ENCODE measurements at regions not wholly inside any gene's neighbourhood (a gene's known extent, or its start where the extent isn't known, plus 50 kb on each side); places are given as distances from the start of the nearest gene placed in this dataset.

- TF ChIP-seq CTCF (IDR thresholded peaks at IDR 0.05; ENCODE audit: insufficient read depth, low read depth, low read length, missing control alignments): no peak
- no peak for DNase-seq (ENCODE audit: low read depth)
- no peak overlapping the region for H3K4me3 ChIP-seq (ENCODE audit: low read depth, low read length)
Observed at GRCh38 chr6:108785653-108786052, 62.6 kb upstream of the ARMC2 start.

- H3K4me3 ChIP-seq (ENCODE audit: low read depth, low read length): no peak overlapping the region
- DNase-seq (ENCODE audit: low read depth): no peak
- no peak for TF ChIP-seq CTCF (IDR thresholded peaks at IDR 0.05; ENCODE audit: insufficient read depth, low read depth, low read length, missing control alignments)
Observed at GRCh38 chr6:108788416-108788815, 59.8 kb upstream of the ARMC2 start.

GRCh38 chr6:108789475-108789874 is 58.7 kb upstream of the ARMC2 start:
- DNase-seq (ENCODE audit: low read depth): no peak
- no peak for TF ChIP-seq CTCF (IDR thresholded peaks at IDR 0.05; ENCODE audit: insufficient read depth, low read depth, low read length, missing control alignments)
- H3K4me3 ChIP-seq (ENCODE audit: low read depth, low read length): no peak overlapping the region

- DNase-seq (ENCODE audit: low read depth): no peak
Observed at GRCh38 chr6:108791700-108792099, 56.5 kb upstream of the ARMC2 start.

GRCh38 chr6:108793516-108794251 is 54.5 kb upstream of the ARMC2 start:
- no peak for TF ChIP-seq CTCF (IDR thresholded peaks at IDR 0.05; ENCODE audit: insufficient read depth, low read depth, low read length, missing control alignments)
- H3K4me3 ChIP-seq (ENCODE audit: low read depth, low read length): no peak overlapping the region
- no peak for DNase-seq (ENCODE audit: low read depth)

More at GRCh38 chr6:108791700-108792099, 56.5 kb upstream of the ARMC2 start:
- H3K4me3 ChIP-seq (ENCODE audit: low read depth, low read length): no peak overlapping the region
- TF ChIP-seq CTCF (IDR thresholded peaks at IDR 0.05; ENCODE audit: insufficient read depth, low read depth, low read length, missing control alignments): no peak

- DNase-seq (ENCODE audit: low read depth): no peak
- H3K4me3 ChIP-seq (ENCODE audit: low read depth, low read length): no peak overlapping the region
- TF ChIP-seq CTCF (IDR thresholded peaks at IDR 0.05; ENCODE audit: insufficient read depth, low read depth, low read length, missing control alignments): no peak
Observed at GRCh38 chr6:108795122-108795521, 53.1 kb upstream of the ARMC2 start.

- no peak for TF ChIP-seq CTCF (IDR thresholded peaks at IDR 0.05; ENCODE audit: insufficient read depth, low read depth, low read length, missing control alignments)
- H3K4me3 ChIP-seq (ENCODE audit: low read depth, low read length): no peak overlapping the region
- no peak for DNase-seq (ENCODE audit: low read depth)
Observed at GRCh38 chr6:108795814-108796213, 52.4 kb upstream of the ARMC2 start.

Data from GM12865 (cell line).